ENCODE measurements at regions not wholly inside any gene's neighbourhood (a gene's known extent, or its start where the extent isn't known, plus 50 kb on each side); places are given as distances from the start of the nearest gene placed in this dataset.

DNA sequence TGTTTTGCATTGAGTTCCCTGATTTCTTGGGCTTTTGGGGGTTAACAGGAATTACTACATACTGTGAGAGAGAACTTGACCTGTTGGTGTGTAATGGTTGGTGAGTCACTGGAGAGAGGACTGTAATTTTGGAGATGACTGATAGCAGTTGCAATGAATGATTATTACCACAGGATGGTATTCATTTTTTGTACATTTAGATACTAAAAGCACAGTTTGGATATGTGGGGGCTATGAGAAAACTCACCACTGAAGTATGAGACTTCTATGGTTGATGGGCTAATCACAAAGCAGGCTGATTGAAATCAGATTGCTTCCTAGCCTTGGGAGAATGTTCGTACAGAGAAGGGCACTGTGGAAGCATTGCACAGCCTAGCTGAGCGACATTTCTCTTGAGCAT lies 1571.3 kb upstream of the PRMT6 start:
- Histone ChIP-seq H3K27me3 (no peaks in the 10 kb centered on the region), H3K4me3 (no peak overlapping the region), H3K27ac (no peak overlapping the region), H3K36me3 (no peaks in the 10 kb centered on the region), H3K9me3 (no peaks in the 10 kb centered on the region), H3K4me1 (no peaks in the 10 kb centered on the region)
- TF ChIP-seq, protein P1, sequence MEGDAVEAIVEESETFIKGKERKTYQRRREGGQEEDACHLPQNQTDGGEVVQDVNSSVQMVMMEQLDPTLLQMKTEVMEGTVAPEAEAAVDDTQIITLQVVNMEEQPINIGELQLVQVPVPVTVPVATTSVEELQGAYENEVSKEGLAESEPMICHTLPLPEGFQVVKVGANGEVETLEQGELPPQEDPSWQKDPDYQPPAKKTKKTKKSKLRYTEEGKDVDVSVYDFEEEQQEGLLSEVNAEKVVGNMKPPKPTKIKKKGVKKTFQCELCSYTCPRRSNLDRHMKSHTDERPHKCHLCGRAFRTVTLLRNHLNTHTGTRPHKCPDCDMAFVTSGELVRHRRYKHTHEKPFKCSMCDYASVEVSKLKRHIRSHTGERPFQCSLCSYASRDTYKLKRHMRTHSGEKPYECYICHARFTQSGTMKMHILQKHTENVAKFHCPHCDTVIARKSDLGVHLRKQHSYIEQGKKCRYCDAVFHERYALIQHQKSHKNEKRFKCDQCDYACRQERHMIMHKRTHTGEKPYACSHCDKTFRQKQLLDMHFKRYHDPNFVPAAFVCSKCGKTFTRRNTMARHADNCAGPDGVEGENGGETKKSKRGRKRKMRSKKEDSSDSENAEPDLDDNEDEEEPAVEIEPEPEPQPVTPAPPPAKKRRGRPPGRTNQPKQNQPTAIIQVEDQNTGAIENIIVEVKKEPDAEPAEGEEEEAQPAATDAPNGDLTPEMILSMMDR (IDR thresholded peaks at IDR 0.05), result no peak
- no peak for DNase-seq (ENCODE audit: low spot score)

DNA sequence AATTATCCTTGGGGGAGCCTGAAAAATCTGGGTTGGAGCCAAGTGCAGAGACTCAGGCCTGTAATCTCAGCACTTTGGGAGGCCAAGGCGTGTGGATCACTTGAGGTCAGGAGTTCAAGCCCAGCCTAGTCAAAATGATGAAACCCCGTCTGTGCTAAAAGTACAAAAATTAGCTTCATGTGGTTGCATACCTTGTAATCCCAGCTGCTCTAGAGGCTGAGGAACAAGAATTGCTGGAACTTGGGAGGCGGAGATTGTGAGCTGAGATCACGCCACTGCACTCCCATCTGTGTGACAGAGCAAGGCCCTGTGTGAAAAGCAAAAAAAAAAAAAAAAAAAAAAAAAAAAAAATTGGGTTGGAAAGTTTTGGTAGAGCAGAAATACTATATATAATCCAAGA lies 1563.6 kb upstream of the PRMT6 start:
- TF ChIP-seq, protein P1 (IDR thresholded peaks at IDR 0.05), result no peak
- Histone ChIP-seq H3K36me3 (no peaks in the 10 kb centered on the region), H3K27me3 (no peaks in the 10 kb centered on the region), H3K27ac (no peak overlapping the region), H3K4me3 (no peak overlapping the region), H3K9me3 (no peaks in the 10 kb centered on the region), H3K4me1 (no peaks in the 10 kb centered on the region)
- DNase-seq (ENCODE audit: low spot score), result no peak

DNA sequence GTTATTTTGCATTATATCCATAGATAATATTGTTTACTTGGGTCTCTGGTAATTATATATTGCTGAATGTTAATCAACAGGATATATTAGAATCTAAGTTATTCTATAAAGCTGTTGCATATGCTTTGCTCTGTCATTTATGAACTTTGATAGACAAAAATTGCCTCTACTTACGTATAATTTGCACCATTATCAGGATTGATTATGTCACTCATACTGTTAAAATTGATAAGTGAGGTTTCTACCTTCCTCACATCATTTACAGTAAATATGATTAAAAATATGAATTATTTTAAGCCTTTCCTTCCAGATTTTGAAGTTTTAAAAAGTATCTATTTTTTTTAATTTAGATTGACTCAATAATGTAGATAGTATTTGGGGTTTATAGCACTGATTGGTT lies 1540.4 kb upstream of the PRMT6 start:
- H3K36me3 ChIP-seq, result no peaks in the 10 kb centered on the region
- no peak overlapping the region for H3K27ac ChIP-seq
- no peak for DNase-seq (ENCODE audit: low spot score)
- no peaks in the 10 kb centered on the region for H3K27me3 ChIP-seq
- H3K9me3 ChIP-seq, result no peaks in the 10 kb centered on the region
- H3K4me3 ChIP-seq, result no peak overlapping the region
- TF ChIP-seq, protein P1 (IDR thresholded peaks at IDR 0.05), result no peak
- no peaks in the 10 kb centered on the region for H3K4me1 ChIP-seq

DNA sequence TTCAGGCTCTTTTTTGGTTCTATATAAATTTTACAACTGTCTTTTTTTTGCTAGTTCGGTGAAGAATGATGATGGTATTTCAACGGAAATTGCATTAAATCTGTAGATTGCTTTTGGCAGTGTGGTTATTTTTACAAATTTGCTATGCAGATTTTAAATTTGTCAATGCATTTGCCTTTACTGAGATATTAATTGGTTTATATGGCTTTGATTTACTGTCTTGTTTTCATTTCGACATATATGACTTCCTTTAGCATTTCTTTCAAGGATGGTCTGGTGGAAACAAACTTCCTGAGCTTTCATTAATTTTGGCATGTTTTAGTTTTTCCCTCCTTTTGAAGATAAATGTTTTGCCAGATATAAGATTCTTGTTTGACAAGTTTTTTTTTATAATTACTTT lies 1522.5 kb upstream of the PRMT6 start:
- no peak overlapping the region for H3K4me3 ChIP-seq
- peaks cover 0 to 16% of the 10 kb centered on the region in 2 donors for H3K9me3 ChIP-seq
- H3K36me3 ChIP-seq, result no peaks in the 10 kb centered on the region
- TF ChIP-seq, protein P1 (IDR thresholded peaks at IDR 0.05), result no peak
- DNase-seq (ENCODE audit: low spot score), result no peak
- no peak overlapping the region for H3K27ac ChIP-seq
- H3K27me3 ChIP-seq, result no peaks in the 10 kb centered on the region
- no peaks in the 10 kb centered on the region for H3K4me1 ChIP-seq

DNA sequence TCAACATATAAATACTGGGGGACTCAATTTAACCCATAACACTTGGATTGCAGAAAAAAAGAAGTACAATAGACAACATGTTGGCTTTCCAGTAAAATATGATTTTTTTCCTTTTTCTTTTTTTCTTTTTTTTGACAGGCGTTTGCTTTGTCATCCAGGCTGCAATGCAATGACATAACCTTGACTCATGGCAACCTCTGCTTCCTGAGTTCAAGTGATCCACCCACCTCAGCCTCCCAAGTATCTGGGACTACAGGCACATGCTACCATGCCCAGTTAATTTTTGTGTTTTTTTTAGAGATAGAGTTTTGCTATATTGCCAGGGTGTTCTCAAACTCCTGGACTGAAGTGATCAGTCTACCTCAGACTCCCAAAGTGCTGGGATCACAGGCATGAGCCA lies 1512.0 kb upstream of the PRMT6 start:
- Histone ChIP-seq H3K9me3 (peaks cover 0 to 4% of the 10 kb centered on the region in 2 donors), H3K4me1 (no peaks in the 10 kb centered on the region), H3K4me3 (no peak overlapping the region), H3K27ac (no peak overlapping the region), H3K27me3 (no peaks in the 10 kb centered on the region), H3K36me3 (no peaks in the 10 kb centered on the region)
- TF ChIP-seq, protein P1 (IDR thresholded peaks at IDR 0.05), result no peak
- no peak for DNase-seq (ENCODE audit: low spot score)

DNA sequence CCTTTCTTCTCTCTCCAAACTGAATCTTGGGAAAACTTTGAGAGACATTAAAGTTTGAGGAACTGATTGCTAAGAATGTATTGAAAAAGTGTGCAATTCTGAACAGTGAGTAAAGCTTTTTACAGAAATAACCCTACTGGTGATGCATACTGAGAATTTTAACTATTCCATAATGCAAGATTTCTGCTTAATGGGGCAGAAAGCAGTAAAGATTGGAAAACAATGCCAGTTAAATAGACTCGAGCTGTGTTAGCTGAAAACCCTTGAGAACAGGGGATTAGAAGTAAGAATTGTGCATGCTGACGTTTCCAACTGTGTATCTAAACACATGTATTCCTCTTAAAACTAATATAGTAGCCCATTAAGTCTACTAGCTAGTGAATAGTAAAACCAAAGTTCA lies 1500.2 kb upstream of the PRMT6 start:
- Histone ChIP-seq H3K4me3 (no peak overlapping the region), H3K27ac (no peak overlapping the region), H3K4me1 (no peaks in the 10 kb centered on the region), H3K27me3 (no peaks in the 10 kb centered on the region), H3K9me3 (peaks cover 0 to 7% of the 10 kb centered on the region in 2 donors), H3K36me3 (no peaks in the 10 kb centered on the region)
- DNase-seq (ENCODE audit: low spot score), result no peak
- TF ChIP-seq, protein P1 (IDR thresholded peaks at IDR 0.05), result no peak

Measured in right atrium auricular region (tissue), 2 donors.